Lower lobe of right lung (tissue), 2 donors: ENCODE measurements at regions not wholly inside any gene's neighbourhood (a gene's known extent, or its start where the extent isn't known, plus 50 kb on each side); places are given as distances from the start of the nearest gene placed in this dataset.
A peak's percentile ranks its signal among the peaks of the same experiment; 100 is the strongest.

Experiments
- ATAC-seq, 2 donors: fragments of 200-7000 bp; cut with Tn5 transposase; one replicate each; pipeline ENCODE4 v1.9.1; 2020 to 2022; ENCODE audit warnings: mild to moderate bottlenecking in 2 of 2, moderate library complexity in 2 of 2
- DNase-seq: peaks from one replicate; pipeline ENCODE4 v3.0.0-alpha.2; 2020
- H3K27ac ChIP-seq: fragments of 200-600 bp; one replicate; pipeline ENCODE4 v1.8.0; 2022
- H3K27me3 ChIP-seq: fragments of 200-600 bp; one replicate; pipeline ENCODE4 v1.8.0; 2022; ENCODE audit warnings: low read depth
- H3K36me3 ChIP-seq: fragments of 200-600 bp; one replicate; pipeline ENCODE4 v1.8.0; 2022; ENCODE audit warnings: mild to moderate bottlenecking
- H3K4me1 ChIP-seq: fragments of 200-600 bp; one replicate; pipeline ENCODE4 v1.8.0; 2022
- H3K4me3 ChIP-seq: fragments of 200-600 bp; one replicate; pipeline ENCODE4 v1.8.0; 2022; ENCODE audit warnings: mild to moderate bottlenecking
- H3K9me3 ChIP-seq: fragments of 200-600 bp; one replicate; pipeline ENCODE4 v1.8.0; 2022
- CTCF ChIP-seq: fragments of 200-600 bp; IDR thresholded peaks from one replicate; pipeline ENCODE4 v1.8.0; 2022; ENCODE audit warnings: antibody characterized with exemption, mild to moderate bottlenecking
- intact Hi-C: fragments of 100-400 bp; cut with DNase I; formaldehyde crosslinking; loops from one replicate; pipeline ENCODE4 v1.11.0; 2022
- donor health status: DM: no; HTN: yes; CAD: no; lungs with severe emphysema.

- intact Hi-C loops, result no loop called here
- no peaks in the 10 kb centered on the region for H3K36me3 ChIP-seq
- H3K9me3 ChIP-seq, result no peaks in the 10 kb centered on the region
- DNase-seq (no peak), ATAC-seq (no peak)
- no peak for TF ChIP-seq CTCF
- no peaks in the 10 kb centered on the region for H3K4me1 ChIP-seq
- no peak overlapping the region for H3K4me3 ChIP-seq
- no peaks in the 10 kb centered on the region for H3K27me3 ChIP-seq
- no peak overlapping the region for H3K27ac ChIP-seq
Measured at GRCh38 chr4:167614866-167615265, 380.6 kb upstream of the SPOCK3 start.

GRCh38 chr4:167616476-167616875, 382.2 kb upstream of the SPOCK3 start:
- ATAC-seq, result no peak
- H3K4me3 ChIP-seq, result no peak overlapping the region
- no peak for DNase-seq
- TF ChIP-seq CTCF, result no peak
- H3K27me3 ChIP-seq, result no peaks in the 10 kb centered on the region
- H3K36me3 ChIP-seq, result no peaks in the 10 kb centered on the region
- no peak overlapping the region for H3K27ac ChIP-seq
- intact Hi-C loops, result no loop called here
- H3K4me1 ChIP-seq, result no peaks in the 10 kb centered on the region
- no peaks in the 10 kb centered on the region for H3K9me3 ChIP-seq

- DNase-seq, result no peak
- H3K4me1 ChIP-seq, result no peaks in the 10 kb centered on the region
- no peak overlapping the region for H3K4me3 ChIP-seq
- peak; percentile 56 to 64 for ATAC-seq
- no peaks in the 10 kb centered on the region for H3K36me3 ChIP-seq
- no peaks in the 10 kb centered on the region for H3K9me3 ChIP-seq
- TF ChIP-seq CTCF, result peak; percentile 61
- no peak overlapping the region for H3K27ac ChIP-seq
- intact Hi-C loops, result no loop called here
- H3K27me3 ChIP-seq, result no peaks in the 10 kb centered on the region
Measured at GRCh38 chr4:167622481-167623240, 388.4 kb upstream of the SPOCK3 start.

- H3K4me1 ChIP-seq, result no peaks in the 10 kb centered on the region
- H3K4me3 ChIP-seq, result no peak overlapping the region
- DNase-seq (no peak), ATAC-seq (no peak)
- no peaks in the 10 kb centered on the region for H3K36me3 ChIP-seq
- H3K27ac ChIP-seq, result no peak overlapping the region
- TF ChIP-seq CTCF, result no peak
- H3K27me3 ChIP-seq, result no peaks in the 10 kb centered on the region
- intact Hi-C loops, result no loop called here
- H3K9me3 ChIP-seq, result no peaks in the 10 kb centered on the region
Measured at GRCh38 chr4:167623241-167623572, 388.9 kb upstream of the SPOCK3 start.

GRCh38 chr4:167629272-167629671, 395.0 kb upstream of the SPOCK3 start:
- no peak for TF ChIP-seq CTCF
- intact Hi-C loops, result no loop called here
- H3K27me3 ChIP-seq, result no peaks in the 10 kb centered on the region

More at GRCh38 chr4:167629272-167629671, 395.0 kb upstream of the SPOCK3 start:
- ATAC-seq (no peak), DNase-seq (no peak)
- no peaks in the 10 kb centered on the region for H3K4me1 ChIP-seq
- H3K27ac ChIP-seq, result no peak overlapping the region
- H3K9me3 ChIP-seq, result no peaks in the 10 kb centered on the region
- H3K4me3 ChIP-seq, result no peak overlapping the region
- no peaks in the 10 kb centered on the region for H3K36me3 ChIP-seq
